Activated CD8-positive, alpha-beta memory T cell treated with anti-CD3 and anti-CD28 coated beads, Interleukin-2, amount 50 U/mL, for 4 hours (primary cell): ENCODE measurements at regions not wholly inside any gene's neighbourhood (a gene's known extent, or its start where the extent isn't known, plus 50 kb on each side); places are given as distances from the start of the nearest gene placed in this dataset.

ENCODE experiments used
- DNase-seq: peaks from one replicate; pipeline ENCODE4 v3.0.0-alpha.2; 2020

- DNase-seq, result no peak
Observed at GRCh38 chr14:22333422-22334274, 255.4 kb downstream of the DAD1 start.

- no peak for DNase-seq
Observed at GRCh38 chr14:22332686-22333421, 256.2 kb downstream of the DAD1 start.

GRCh38 chr14:22329371-22329770, 259.7 kb downstream of the DAD1 start:
- no peak for DNase-seq

- no peak for DNase-seq
Observed at GRCh38 chr14:22325676-22326400, 263.2 kb downstream of the DAD1 start.

GRCh38 chr14:22320362-22320750, 268.7 kb downstream of the DAD1 start:
- no peak for DNase-seq

GRCh38 chr14:22319526-22320361, 269.3 kb downstream of the DAD1 start:
- DNase-seq, result no peak

GRCh38 chr14:22318951-22319350, 270.1 kb downstream of the DAD1 start:
- DNase-seq, result no peak

GRCh38 chr14:22316473-22316872, 272.6 kb downstream of the DAD1 start:
- no peak for DNase-seq

- DNase-seq, result no peak
Observed at GRCh38 chr14:22315336-22315735, 273.7 kb downstream of the DAD1 start.

GRCh38 chr14:22314183-22314820, 274.7 kb downstream of the DAD1 start:
- no peak for DNase-seq

GRCh38 chr14:22313172-22313801, 275.7 kb downstream of the DAD1 start:
- no peak for DNase-seq

GRCh38 chr14:22311636-22312035, 277.4 kb downstream of the DAD1 start:
- DNase-seq, result no peak

GRCh38 chr14:22305607-22306006, 283.4 kb downstream of the DAD1 start:
- DNase-seq, result no peak

- no peak for DNase-seq
Observed at GRCh38 chr14:22304326-22304725, 284.7 kb downstream of the DAD1 start.

GRCh38 chr14:22303589-22304195, 285.3 kb downstream of the DAD1 start:
- no peak for DNase-seq

GRCh38 chr14:22300646-22301045, 288.4 kb downstream of the DAD1 start:
- no peak for DNase-seq

GRCh38 chr14:22297376-22297775, 291.6 kb downstream of the DAD1 start:
- no peak for DNase-seq

GRCh38 chr14:22296722-22297121, 292.3 kb downstream of the DAD1 start:
- no peak for DNase-seq

GRCh38 chr14:22296088-22296487, 292.9 kb downstream of the DAD1 start:
- DNase-seq, result no peak

GRCh38 chr14:22291406-22291805, 297.6 kb downstream of the DAD1 start:
- DNase-seq, result no peak

GRCh38 chr14:22289570-22289969, 299.5 kb downstream of the DAD1 start:
- no peak for DNase-seq
